ENCODE measurements at regions not wholly inside any gene's neighbourhood (a gene's known extent, or its start where the extent isn't known, plus 50 kb on each side); places are given as distances from the start of the nearest gene placed in this dataset.

GRCh38 chr2:81234711-81235110 lies 930.2 kb upstream of the LRRTM1 start:
- Mint-ChIP-seq H3K36me3 (ENCODE audit: insufficient read depth) (no peaks in the 10 kb centered on the region), H3K4me3 (no peak overlapping the region), H3K27ac (ENCODE audit: low read depth) (no peak overlapping the region), H3K4me1 (no peaks in the 10 kb centered on the region), H3K27me3 (no peaks in the 10 kb centered on the region), H3K9me3 (peaks cover 44% of the 10 kb centered on the region)
- ATAC-seq (replicated peaks; ENCODE audit: extremely low read depth, poor library complexity, severe bottlenecking) (no peak), DNase-seq (ENCODE audit: low spot score in 2 of 2) (no peak)

GRCh38 chr2:81225756-81226155 lies 921.2 kb upstream of the LRRTM1 start:
- no peak for DNase-seq (ENCODE audit: low spot score in 2 of 2)
- H3K36me3 Mint-ChIP-seq (ENCODE audit: insufficient read depth) = peaks cover 2% of the 10 kb centered on the region
- no peaks in the 10 kb centered on the region for H3K27me3 Mint-ChIP-seq
- H3K4me3 Mint-ChIP-seq = no peak overlapping the region
- no peaks in the 10 kb centered on the region for H3K4me1 Mint-ChIP-seq
- H3K27ac Mint-ChIP-seq (ENCODE audit: low read depth) = no peak overlapping the region
- H3K9me3 Mint-ChIP-seq = peaks cover 19% of the 10 kb centered on the region
- ATAC-seq (replicated peaks; ENCODE audit: extremely low read depth, poor library complexity, severe bottlenecking) = no peak

DNA sequence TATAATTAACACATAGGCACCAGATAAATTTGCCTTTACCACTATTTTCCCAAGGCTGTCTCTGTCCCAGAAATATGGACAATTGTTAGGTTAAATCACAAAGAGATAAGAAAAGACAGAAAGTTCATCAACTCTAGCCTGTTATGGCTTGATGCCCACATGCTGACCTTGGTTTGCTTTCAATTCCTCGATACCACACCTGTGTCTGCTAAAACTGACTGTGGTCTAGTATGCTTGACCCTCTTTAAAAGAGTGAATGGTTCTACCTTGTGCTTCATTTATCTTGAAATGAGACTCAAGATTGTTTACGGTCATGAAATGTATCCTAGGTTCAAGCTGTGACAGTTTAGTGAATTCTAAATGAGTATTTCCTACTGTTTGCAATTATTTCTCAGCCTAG lies 909.0 kb upstream of the LRRTM1 start:
- ATAC-seq (replicated peaks; ENCODE audit: extremely low read depth, poor library complexity, severe bottlenecking) (no peak), DNase-seq (ENCODE audit: low spot score in 2 of 2) (no peak)
- no peaks in the 10 kb centered on the region for H3K27me3 Mint-ChIP-seq
- no peaks in the 10 kb centered on the region for H3K36me3 Mint-ChIP-seq (ENCODE audit: insufficient read depth)
- no peak overlapping the region for H3K4me3 Mint-ChIP-seq
- no peaks in the 10 kb centered on the region for H3K4me1 Mint-ChIP-seq
- H3K9me3 Mint-ChIP-seq = peaks cover 15% of the 10 kb centered on the region
- H3K27ac Mint-ChIP-seq (ENCODE audit: low read depth) = no peak overlapping the region

DNA sequence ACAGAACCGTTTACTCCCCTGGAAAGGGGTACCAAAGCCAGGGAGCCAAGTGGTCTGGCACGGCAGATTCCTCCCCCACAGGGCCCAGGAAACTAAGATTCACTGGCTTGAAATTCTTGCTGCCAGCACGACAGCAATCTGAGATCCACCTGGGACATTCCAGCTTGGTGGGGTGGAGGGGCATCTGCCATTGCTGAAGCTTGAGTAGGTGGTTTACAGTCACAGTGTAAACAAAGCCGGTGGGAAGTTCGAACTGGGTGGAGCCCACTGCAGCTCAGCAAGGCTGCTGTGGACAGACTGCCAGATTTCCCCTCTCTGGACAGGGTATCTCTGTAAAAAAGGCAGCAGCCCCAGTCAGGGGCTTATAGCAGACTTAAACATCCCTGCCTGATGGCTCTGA lies 901.7 kb upstream of the LRRTM1 start:
- peaks cover 25% of the 10 kb centered on the region for H3K9me3 Mint-ChIP-seq
- no peaks in the 10 kb centered on the region for H3K27me3 Mint-ChIP-seq
- ATAC-seq (replicated peaks; ENCODE audit: extremely low read depth, poor library complexity, severe bottlenecking) (no peak), DNase-seq (ENCODE audit: low spot score in 2 of 2) (no peak)
- no peaks in the 10 kb centered on the region for H3K36me3 Mint-ChIP-seq (ENCODE audit: insufficient read depth)
- H3K4me3 Mint-ChIP-seq = no peak overlapping the region
- no peak overlapping the region for H3K27ac Mint-ChIP-seq (ENCODE audit: low read depth)
- H3K4me1 Mint-ChIP-seq = no peaks in the 10 kb centered on the region

- Mint-ChIP-seq H3K4me1 (no peaks in the 10 kb centered on the region), H3K9me3 (no peaks in the 10 kb centered on the region), H3K4me3 (no peak overlapping the region), H3K27ac (ENCODE audit: low read depth) (no peak overlapping the region), H3K27me3 (no peaks in the 10 kb centered on the region), H3K36me3 (ENCODE audit: insufficient read depth) (no peaks in the 10 kb centered on the region)
- ATAC-seq (replicated peaks; ENCODE audit: extremely low read depth, poor library complexity, severe bottlenecking) = no peak
- no peak for DNase-seq (ENCODE audit: low spot score in 2 of 2)
These were observed 892.5 kb upstream of the LRRTM1 start for GRCh38 chr2:81196933-81197628.

DNA sequence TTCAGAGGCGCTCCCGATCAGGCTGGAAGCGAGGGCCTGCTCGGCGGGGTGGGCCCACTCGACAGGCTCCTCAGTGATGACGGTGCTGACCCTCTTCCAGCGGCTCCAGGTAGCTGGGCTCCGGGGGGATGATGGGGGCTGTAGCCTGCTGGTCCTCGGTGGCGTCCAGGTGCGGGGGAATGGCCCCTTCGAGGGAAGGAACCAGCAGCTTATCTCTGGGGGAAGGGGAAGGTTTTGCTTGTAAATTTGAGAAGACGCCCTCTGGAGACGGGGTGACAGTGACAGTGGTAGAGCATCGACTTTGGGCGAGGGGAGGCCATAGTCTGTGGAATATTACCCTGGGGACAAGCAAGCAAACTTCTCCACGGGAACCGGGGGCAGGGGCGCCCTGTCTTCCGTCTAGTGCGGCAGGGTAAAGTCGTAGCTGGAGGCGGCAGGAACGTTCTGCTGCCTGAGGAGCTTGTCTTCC lies 891.9 kb upstream of the LRRTM1 start:
- no peaks in the 10 kb centered on the region for H3K4me1 Mint-ChIP-seq
- ATAC-seq (replicated peaks; ENCODE audit: extremely low read depth, poor library complexity, severe bottlenecking) = no peak
- no peak overlapping the region for H3K27ac Mint-ChIP-seq (ENCODE audit: low read depth)
- no peaks in the 10 kb centered on the region for H3K9me3 Mint-ChIP-seq
- no peaks in the 10 kb centered on the region for H3K27me3 Mint-ChIP-seq
- no peaks in the 10 kb centered on the region for H3K36me3 Mint-ChIP-seq (ENCODE audit: insufficient read depth)
- DNase-seq (ENCODE audit: low spot score in 2 of 2) = no peak
- H3K4me3 Mint-ChIP-seq = no peak overlapping the region

- no peaks in the 10 kb centered on the region for H3K4me1 Mint-ChIP-seq
These were observed 891.3 kb upstream of the LRRTM1 start for GRCh38 chr2:81195774-81196382.

DNA sequence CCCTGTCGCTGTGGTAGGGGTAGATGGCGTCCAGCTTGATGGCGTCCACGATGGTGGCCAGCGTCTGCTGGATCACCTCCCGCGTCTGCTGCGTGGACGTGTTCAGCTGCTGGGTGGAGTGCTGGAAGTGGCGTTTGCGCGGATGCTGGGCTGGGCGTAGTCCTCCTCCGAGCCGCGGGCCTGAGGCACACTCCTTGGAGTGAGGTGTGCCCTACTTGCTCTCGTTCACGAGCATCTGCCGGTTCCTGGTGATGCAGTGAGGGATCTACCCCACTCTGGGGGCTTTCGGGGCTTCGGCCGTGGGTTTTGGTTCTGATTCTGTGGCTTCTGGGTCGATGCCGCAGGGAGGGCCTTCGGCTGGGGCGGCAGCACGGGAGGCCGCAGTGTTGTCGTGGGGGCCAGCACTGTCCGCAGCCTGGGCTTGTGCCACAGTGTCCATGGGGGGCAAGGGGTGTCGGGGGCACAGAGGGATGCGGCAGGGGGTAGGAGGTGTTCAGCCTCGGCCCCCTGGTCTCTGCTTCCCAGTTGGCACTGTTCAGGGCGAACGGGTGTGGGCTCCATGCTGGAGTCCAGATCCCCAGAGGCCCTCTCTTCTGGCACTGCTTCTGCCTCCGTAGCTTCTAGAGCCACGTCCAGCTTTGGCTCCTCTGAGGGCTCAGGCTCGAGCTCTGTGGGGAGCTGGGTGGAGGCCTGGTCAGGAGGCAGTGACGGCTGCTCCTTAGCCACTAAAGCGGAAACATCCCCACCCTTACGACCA lies 890.6 kb upstream of the LRRTM1 start:
- DNase-seq (ENCODE audit: low spot score in 2 of 2) (no peak), ATAC-seq (replicated peaks; ENCODE audit: extremely low read depth, poor library complexity, severe bottlenecking) (no peak)
- Mint-ChIP-seq H3K9me3 (peaks cover 6% of the 10 kb centered on the region), H3K4me3 (no peak overlapping the region), H3K27me3 (no peaks in the 10 kb centered on the region), H3K4me1 (no peaks in the 10 kb centered on the region), H3K27ac (ENCODE audit: low read depth) (no peak overlapping the region), H3K36me3 (ENCODE audit: insufficient read depth) (no peaks in the 10 kb centered on the region)

More at GRCh38 chr2:81195774-81196382, 891.3 kb upstream of the LRRTM1 start:
- H3K27ac Mint-ChIP-seq (ENCODE audit: low read depth) = no peak overlapping the region
- no peak overlapping the region for H3K4me3 Mint-ChIP-seq
- ATAC-seq (replicated peaks; ENCODE audit: extremely low read depth, poor library complexity, severe bottlenecking) (no peak), DNase-seq (ENCODE audit: low spot score in 2 of 2) (no peak)
- no peaks in the 10 kb centered on the region for H3K27me3 Mint-ChIP-seq
- H3K36me3 Mint-ChIP-seq (ENCODE audit: insufficient read depth) = no peaks in the 10 kb centered on the region
- H3K9me3 Mint-ChIP-seq = no peaks in the 10 kb centered on the region

DNA sequence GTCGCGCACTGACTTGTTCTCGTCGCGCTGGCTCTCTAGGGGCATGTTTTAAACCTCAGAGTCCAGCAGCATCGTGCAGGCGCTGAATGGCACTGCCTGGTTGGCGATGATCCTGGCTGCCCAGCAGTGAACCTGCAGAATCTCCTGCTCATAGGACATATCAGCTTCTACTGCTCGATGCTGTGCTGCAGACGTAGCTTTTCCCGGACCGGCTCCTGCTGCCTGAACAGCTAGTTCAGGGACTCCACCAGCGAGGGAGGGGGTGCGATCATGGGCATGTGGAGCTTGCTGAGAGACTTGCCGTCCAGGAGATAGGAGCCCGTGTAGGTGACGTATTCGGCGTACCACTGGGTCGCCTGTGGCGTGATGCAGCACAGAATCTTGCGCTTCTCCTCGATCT lies 890.0 kb upstream of the LRRTM1 start:
- Mint-ChIP-seq H3K4me1 (no peaks in the 10 kb centered on the region), H3K4me3 (no peak overlapping the region), H3K27ac (ENCODE audit: low read depth) (no peak overlapping the region), H3K9me3 (peaks cover 6% of the 10 kb centered on the region), H3K36me3 (ENCODE audit: insufficient read depth) (no peaks in the 10 kb centered on the region), H3K27me3 (no peaks in the 10 kb centered on the region)
- DNase-seq (ENCODE audit: low spot score in 2 of 2) (no peak), ATAC-seq (replicated peaks; ENCODE audit: extremely low read depth, poor library complexity, severe bottlenecking) (no peak)

- Mint-ChIP-seq H3K27me3 (no peaks in the 10 kb centered on the region), H3K36me3 (ENCODE audit: insufficient read depth) (no peaks in the 10 kb centered on the region), H3K4me1 (no peaks in the 10 kb centered on the region), H3K9me3 (peaks cover 6% of the 10 kb centered on the region), H3K4me3 (no peak overlapping the region), H3K27ac (ENCODE audit: low read depth) (no peak overlapping the region)
- DNase-seq (ENCODE audit: low spot score in 2 of 2) = no peak
- no peak for ATAC-seq (replicated peaks; ENCODE audit: extremely low read depth, poor library complexity, severe bottlenecking)
These were observed 889.6 kb upstream of the LRRTM1 start for GRCh38 chr2:81194176-81194575.

DNA sequence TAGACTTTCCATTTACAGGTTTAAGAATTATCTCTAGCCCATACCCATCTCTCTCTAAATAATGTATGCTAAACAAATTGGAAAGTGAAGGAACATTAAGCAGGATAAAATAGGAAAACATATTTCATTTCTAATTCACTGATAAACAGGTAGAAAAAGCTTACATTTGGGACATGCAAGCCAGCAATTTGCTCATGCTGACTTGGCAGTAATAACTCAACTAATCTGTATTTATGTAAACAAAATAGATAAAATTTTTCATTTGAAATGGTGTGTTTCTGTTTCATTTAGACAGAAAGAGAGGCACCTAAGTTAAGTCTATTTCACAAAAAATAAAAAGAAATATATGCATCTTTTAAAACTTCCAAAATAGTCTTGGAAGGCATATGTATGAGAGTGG lies 877.3 kb upstream of the LRRTM1 start:
- no peak overlapping the region for H3K27ac Mint-ChIP-seq (ENCODE audit: low read depth)
- ATAC-seq (replicated peaks; ENCODE audit: extremely low read depth, poor library complexity, severe bottlenecking) (no peak), DNase-seq (ENCODE audit: low spot score in 2 of 2) (no peak)
- peaks cover 12% of the 10 kb centered on the region for H3K9me3 Mint-ChIP-seq
- H3K4me3 Mint-ChIP-seq = no peak overlapping the region
- H3K4me1 Mint-ChIP-seq = no peaks in the 10 kb centered on the region
- no peaks in the 10 kb centered on the region for H3K27me3 Mint-ChIP-seq
- no peaks in the 10 kb centered on the region for H3K36me3 Mint-ChIP-seq (ENCODE audit: insufficient read depth)

- Mint-ChIP-seq H3K27ac (ENCODE audit: low read depth) (no peak overlapping the region), H3K4me3 (no peak overlapping the region), H3K36me3 (ENCODE audit: insufficient read depth) (no peaks in the 10 kb centered on the region), H3K27me3 (no peaks in the 10 kb centered on the region), H3K9me3 (peaks cover 19% of the 10 kb centered on the region), H3K4me1 (no peaks in the 10 kb centered on the region)
- ATAC-seq (replicated peaks; ENCODE audit: extremely low read depth, poor library complexity, severe bottlenecking) = no peak
- DNase-seq (ENCODE audit: low spot score in 2 of 2) = no peak
These were observed 866.9 kb upstream of the LRRTM1 start for GRCh38 chr2:81171447-81171846.

DNA sequence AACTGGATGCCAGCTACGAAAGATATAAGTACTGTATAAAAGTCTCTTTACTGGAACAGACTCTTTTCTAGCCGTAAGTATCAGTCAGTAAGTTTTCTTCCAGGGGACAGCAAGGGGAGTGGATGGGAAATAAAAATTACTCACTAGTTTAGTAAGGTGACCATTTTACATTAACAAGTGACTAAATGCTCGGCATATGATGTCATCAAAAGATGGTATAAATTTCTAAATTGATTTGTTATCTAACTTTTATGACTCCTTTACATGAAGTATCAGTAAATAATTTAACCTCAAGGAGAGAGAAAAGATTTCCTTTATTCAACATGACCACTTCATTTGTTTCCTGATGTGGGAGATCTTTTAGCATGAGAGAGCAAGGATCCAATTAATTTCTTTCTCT lies 859.0 kb upstream of the LRRTM1 start:
- ATAC-seq (replicated peaks; ENCODE audit: extremely low read depth, poor library complexity, severe bottlenecking) = no peak
- Mint-ChIP-seq H3K4me1 (no peaks in the 10 kb centered on the region), H3K4me3 (no peak overlapping the region), H3K27me3 (no peaks in the 10 kb centered on the region), H3K36me3 (ENCODE audit: insufficient read depth) (no peaks in the 10 kb centered on the region), H3K9me3 (peaks cover 7% of the 10 kb centered on the region), H3K27ac (ENCODE audit: low read depth) (no peak overlapping the region)
- DNase-seq (ENCODE audit: low spot score in 2 of 2) = no peak

Data from central memory CD8-positive, alpha-beta T cell (primary cell).